ENCODE measurements at regions not wholly inside any gene's neighbourhood (a gene's known extent, or its start where the extent isn't known, plus 50 kb on each side); places are given as distances from the start of the nearest gene placed in this dataset.

DNA sequence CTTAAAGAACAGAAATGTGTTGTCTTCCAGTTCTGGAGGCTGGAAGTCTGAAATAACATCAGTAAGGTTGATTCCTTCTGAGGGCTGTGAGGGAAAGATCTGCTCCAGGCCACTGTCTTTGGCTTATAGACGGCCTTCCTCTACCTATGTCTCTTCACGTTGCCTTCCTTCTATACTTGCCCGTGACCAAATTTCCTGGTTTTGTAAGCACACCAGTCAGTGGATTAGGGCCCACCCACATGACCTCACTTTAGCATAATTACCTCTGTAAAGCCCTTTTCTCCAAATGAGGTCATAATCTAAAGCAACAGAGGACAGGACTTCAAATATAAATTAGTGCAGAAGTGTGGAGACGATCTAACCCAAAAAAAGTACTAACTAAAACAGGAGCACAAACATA, 231.6 kb downstream of the NRIP1 start:
- TF ChIP-seq, protein P1, sequence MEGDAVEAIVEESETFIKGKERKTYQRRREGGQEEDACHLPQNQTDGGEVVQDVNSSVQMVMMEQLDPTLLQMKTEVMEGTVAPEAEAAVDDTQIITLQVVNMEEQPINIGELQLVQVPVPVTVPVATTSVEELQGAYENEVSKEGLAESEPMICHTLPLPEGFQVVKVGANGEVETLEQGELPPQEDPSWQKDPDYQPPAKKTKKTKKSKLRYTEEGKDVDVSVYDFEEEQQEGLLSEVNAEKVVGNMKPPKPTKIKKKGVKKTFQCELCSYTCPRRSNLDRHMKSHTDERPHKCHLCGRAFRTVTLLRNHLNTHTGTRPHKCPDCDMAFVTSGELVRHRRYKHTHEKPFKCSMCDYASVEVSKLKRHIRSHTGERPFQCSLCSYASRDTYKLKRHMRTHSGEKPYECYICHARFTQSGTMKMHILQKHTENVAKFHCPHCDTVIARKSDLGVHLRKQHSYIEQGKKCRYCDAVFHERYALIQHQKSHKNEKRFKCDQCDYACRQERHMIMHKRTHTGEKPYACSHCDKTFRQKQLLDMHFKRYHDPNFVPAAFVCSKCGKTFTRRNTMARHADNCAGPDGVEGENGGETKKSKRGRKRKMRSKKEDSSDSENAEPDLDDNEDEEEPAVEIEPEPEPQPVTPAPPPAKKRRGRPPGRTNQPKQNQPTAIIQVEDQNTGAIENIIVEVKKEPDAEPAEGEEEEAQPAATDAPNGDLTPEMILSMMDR (IDR thresholded peaks at IDR 0.05) = no peak
- TF ChIP-seq POLR2A (IDR thresholded peaks at IDR 0.05) (no peak), POLR2AphosphoS5 (IDR thresholded peaks at IDR 0.05) (no peak), EP300 (IDR thresholded peaks at IDR 0.05; ENCODE audit: low read depth) (no peak)
